ENCODE measurements at regions not wholly inside any gene's neighbourhood (a gene's known extent, or its start where the extent isn't known, plus 50 kb on each side); places are given as distances from the start of the nearest gene placed in this dataset.

- DNase-seq: no peak
Measured at GRCh38 chr5:38094889-38095288, 163.5 kb upstream of the EGFLAM start.

GRCh38 chr5:38093855-38094254, 164.5 kb upstream of the EGFLAM start:
- no peak for DNase-seq

DNA sequence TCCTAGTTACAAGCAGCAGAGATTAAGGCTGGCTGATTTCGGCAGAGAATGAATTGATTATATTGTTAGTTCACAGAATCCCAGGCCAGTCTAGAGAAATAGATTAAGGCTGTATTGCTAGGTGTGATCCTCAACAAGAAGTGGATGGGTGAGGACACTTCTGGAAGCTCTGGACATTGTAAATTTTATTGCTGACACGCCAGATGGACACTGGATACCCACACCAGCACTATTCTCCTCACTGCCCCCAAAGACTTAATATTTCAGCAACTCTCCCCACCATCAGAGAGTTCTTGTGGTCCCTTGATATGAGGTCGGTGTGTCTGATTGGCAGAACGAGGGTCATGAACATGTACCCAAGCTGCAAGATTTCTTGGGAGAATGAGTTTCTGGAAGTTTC, 171.6 kb upstream of the EGFLAM start:
- DNase-seq: no peak

- no peak for DNase-seq
Measured at GRCh38 chr5:38079620-38080402, 178.5 kb upstream of the EGFLAM start.

DNA sequence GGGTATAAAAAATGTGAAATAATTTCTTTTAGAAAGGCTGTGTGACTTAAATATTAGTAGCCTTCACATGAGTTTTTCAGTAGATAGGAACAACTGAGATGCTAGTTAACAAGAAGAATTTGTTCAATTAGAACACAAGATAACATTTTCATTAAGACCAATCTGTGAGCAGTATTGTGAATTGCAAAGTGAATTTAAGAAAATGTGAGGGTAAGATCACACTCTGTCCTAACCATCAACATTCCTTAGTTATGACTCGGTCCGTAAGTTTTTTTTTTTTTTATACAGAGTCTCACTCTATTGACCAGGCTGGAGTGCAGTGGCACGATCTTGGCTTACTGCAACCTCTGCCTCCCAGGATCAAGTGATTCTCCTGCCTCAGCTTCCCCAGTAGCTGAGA, 180.2 kb upstream of the EGFLAM start:
- DNase-seq: no peak

DNA sequence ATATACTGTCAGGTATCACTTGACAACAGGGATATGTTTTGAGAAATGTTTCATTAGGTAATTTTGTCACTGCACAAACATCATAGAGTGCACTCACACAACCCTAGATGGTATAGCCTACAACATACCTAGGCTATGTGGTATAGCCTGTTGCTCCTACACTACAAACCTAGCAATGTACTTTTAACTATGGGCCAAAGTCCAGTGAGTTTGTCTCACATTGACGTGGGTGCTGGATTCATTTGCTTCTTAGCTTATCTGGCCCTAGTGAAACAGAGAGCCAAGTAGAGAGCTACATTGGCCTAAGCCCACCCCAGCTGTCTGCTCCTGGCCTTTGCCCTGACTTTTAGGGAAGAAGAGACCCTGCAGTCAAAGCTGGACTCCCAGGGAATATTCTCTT, 180.7 kb upstream of the EGFLAM start:
- DNase-seq: no peak

- no peak for DNase-seq
Measured at GRCh38 chr5:38071831-38072694, 186.3 kb upstream of the EGFLAM start.

GRCh38 chr5:38070304-38070950, 187.9 kb upstream of the EGFLAM start:
- no peak for DNase-seq

DNA sequence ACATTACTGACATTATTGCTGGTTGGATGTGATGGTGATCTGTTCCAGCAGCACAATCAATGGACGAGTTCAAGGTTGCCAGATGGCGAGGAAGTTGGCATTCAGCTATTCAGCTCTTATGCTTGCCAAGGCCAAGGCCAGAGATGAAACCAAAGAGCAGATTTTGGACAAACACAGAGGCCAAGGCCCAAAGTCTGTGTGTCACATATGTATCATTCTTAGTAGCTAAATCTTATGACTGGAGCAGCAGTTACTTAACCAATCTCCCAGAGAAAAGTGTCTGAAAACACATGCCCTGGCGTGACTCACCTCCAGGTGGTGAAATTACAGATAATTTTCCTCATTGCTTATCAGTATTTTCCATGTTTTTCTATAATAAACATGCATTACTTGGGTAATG, 189.0 kb upstream of the EGFLAM start:
- no peak for DNase-seq

- no peak for DNase-seq
Measured at GRCh38 chr5:38060354-38060753, 198.0 kb upstream of the EGFLAM start.

- no peak for DNase-seq
Measured at GRCh38 chr5:38059876-38060275, 198.5 kb upstream of the EGFLAM start.

- DNase-seq: no peak
Measured at GRCh38 chr5:38051711-38052511, 206.4 kb upstream of the EGFLAM start.

DNA sequence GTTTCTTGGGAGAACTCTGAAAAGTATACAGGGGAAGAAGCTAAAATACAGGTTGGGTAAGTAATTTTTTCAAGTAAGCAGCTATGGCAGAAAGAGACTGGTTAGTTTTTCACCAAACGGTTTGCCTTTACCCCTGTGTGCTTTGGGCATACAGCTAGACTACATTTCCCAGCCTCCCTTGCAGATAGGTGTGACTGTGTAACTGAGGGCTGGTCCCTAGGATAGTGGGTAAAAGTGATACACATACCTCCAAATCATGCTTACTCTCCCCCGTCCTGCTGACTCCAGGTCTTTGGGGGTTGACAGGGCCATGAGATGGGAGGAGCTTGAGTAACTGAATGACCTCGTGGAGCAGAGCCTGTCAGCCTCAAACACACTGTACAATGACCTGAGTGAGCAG, 208.6 kb upstream of the GDNF start:
- DNase-seq: no peak

DNA sequence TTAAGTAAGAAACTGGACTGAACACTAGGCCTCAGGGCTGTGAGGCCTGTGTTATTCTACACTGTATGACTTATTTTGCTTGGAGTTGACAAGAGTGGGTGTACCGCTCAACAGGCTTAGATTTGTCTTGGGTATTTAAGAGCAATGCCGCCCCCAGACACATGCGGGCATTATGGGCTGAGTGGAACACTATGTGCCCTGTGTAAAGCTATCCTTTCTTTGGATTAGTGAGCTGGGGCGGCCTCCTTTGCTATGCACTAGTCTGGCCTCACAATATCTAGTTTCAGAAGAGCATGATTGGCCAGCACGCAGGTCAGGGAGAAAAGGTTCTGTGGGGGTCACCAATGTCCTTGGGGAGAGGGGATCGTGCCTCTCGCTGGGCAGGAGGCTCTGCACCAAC, 206.3 kb upstream of the GDNF start:
- DNase-seq: no peak

DNA sequence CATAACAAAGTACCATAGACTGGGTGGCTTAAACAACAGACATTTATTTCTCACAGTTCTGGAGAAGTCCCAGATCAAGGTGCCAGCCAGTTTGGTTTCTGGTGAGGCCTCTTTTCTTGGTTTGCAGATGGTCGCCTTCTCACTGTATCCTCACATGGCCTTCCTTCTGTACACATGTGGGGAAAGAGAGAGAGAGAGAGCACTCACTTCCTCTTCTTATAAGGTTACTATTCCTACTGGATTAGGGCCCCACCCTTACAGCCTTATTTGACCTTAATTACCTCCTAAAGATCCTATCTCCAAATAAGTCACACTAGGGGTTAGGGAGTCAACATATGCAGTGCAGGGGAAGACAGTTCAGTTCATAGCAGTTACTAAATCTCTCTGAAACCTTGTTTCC, 205.6 kb upstream of the GDNF start:
- no peak for DNase-seq

GRCh38 chr5:38039826-38040225, 200.0 kb upstream of the GDNF start:
- DNase-seq: no peak

DNA sequence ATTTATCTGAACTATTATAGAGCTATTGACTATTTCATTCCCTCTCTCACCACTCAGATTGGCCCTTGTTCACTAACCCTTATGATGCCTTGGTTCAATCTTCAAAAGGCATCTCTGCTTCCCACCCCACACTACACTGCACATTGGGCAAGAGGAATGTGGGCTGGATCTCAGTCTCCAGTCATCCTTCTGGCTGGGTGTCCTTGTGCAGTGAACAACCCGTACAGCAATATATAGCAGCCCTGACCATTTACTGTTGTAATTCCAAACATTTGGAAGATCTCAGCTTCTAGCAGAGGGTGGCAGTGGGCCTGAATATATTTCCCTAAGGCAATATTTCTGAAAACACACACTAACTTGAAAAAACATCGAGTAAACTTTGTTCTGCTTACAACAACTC, 199.2 kb upstream of the GDNF start:
- DNase-seq: no peak

GRCh38 chr5:38036765-38037164, 196.9 kb upstream of the GDNF start:
- no peak for DNase-seq

GRCh38 chr5:38032149-38032548, 192.3 kb upstream of the GDNF start:
- DNase-seq: no peak

DNA sequence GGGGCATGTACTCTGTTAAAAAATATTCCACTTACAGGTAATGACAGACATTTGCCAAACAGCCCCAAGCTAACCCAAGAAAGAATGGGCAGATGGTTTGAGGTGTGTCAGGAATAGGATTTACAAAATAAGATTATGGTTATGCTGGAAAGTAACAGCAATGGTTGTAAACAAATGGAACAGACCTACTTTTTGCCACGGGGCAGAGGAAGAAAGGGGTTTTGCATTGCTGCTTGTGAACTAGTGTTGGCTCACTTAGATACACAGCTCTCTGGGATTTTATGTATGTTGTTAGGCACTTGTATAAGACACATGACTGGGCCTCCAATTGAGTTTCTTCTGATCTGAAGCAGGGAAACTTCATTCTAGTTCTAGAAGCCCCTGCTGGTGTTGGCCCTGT, 191.5 kb upstream of the GDNF start:
- DNase-seq: no peak

GRCh38 chr5:38029397-38030065, 189.7 kb upstream of the GDNF start:
- no peak for DNase-seq

GRCh38 chr5:38023799-38024198, 184.0 kb upstream of the GDNF start:
- DNase-seq: no peak
